Bronchial epithelial cell (primary cell): ENCODE measurements at regions not wholly inside any gene's neighbourhood (a gene's known extent, or its start where the extent isn't known, plus 50 kb on each side); places are given as distances from the start of the nearest gene placed in this dataset.
"Not testable (repeated sequence)": the region's sequence is repeated elsewhere in the genome, so short reads cannot be mapped to it uniquely, and the experiment has no call there.

Source experiments
- DNase-seq: peaks from one replicate; pipeline ENCODE4 v3.0.0-alpha.2; 2010; ENCODE audit warnings: low read depth
- FAIRE-seq: peaks from 2 replicates; lab custom pipeline; 2011; peaks lifted over from hg19 to GRCh38; lab: Jason Lieb, UNC
- H3K27me3 ChIP-seq: 2 replicates; pipeline ENCODE4 v1.5.1; 2011; ENCODE audit warnings: low read length; ENCODE audit not compliant: control insufficient read depth, insufficient read depth
- H3K36me3 ChIP-seq: 2 replicates; pipeline ENCODE4 v1.5.1; 2011; ENCODE audit warnings: low read length; ENCODE audit not compliant: control insufficient read depth, insufficient read depth
- H3K4me3 ChIP-seq: 2 replicates; pipeline ENCODE4 v1.5.1; 2011; ENCODE audit warnings: mild to moderate bottlenecking, low read depth, low read length, control low read depth
- CTCF ChIP-seq: IDR thresholded peaks from 2 replicates; pipeline ENCODE4 v1.5.1; 2011; ENCODE audit warnings: mild to moderate bottlenecking, moderate library complexity, low read length, control low read depth, inconsistent platforms; ENCODE audit not compliant: insufficient read depth, severe bottlenecking

DNA sequence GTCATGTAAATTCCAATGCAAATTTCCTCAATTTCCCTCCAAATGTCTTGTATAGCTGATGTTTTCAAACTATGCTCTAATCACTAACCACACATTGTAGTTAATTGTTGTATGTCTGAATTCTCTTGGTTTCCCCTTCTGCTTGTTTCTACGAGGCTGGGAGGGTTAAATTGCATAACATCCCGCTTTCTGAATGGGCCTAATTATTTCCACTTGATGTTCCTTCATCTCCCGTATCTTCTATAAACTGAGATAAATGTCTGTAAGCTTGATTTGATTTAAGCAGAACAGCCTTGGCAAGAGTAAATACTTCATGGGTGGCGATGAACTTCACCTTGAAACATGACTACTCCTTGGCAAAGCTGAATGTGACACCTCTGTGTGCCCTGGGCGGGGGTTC lies 72.2 kb downstream of the SERINC2 start:
- no peak for DNase-seq
- no peak for FAIRE-seq
- no peak overlapping the region for H3K4me3 ChIP-seq
- no peaks in the 10 kb centered on the region for H3K36me3 ChIP-seq
- peaks cover 3% of the 10 kb centered on the region for H3K27me3 ChIP-seq
- no peak for TF ChIP-seq CTCF

DNA sequence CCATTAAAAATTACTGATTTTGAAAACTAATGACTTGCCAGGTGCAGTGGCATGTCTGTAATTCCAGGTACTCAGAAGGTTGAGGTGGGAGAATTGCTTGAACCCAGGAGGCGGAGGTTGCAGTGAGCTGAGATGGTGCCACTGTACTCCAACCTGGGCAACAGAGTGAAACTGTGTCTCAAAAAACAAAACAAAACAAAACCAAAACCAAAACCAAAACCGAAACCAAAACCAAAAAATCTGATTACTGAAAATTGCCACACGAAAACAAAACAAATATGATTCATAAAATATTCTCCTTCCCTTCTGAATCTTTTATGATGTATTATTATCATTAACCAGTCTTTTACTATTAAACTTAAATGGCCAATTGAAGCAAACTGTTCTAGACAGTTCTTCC lies 74.1 kb downstream of the SERINC2 start:
- Histone ChIP-seq H3K27me3 (peaks cover 3% of the 10 kb centered on the region), H3K4me3 (no peak overlapping the region), H3K36me3 (no peaks in the 10 kb centered on the region)
- TF ChIP-seq CTCF: no peak
- no peak for FAIRE-seq
- DNase-seq: no peak

DNA sequence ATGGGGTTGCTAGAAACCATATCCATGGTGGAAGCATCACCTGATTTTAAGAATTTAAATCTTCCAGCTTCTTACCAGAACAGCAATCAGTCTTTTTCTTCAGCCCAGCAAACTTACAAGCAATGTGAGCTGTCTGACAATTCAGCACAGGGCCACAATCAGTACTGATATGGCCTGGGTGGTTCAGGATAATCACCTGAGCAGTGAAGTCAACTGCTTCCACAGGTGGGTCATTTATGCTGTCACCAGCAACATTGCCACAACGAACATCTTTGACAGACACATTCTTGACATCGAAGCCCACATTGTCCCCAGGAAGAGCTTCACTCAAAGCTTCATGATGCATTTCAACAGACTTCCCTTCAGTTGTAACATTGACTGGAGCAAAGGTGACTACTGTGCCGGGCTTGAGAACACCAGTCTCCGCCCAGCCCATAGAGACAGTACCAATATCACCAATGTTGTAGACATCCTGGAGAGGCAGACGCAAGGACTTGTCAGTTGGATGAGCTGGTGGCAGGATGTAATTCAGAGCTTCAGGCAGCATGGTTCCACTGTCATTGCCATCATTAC lies 74.8 kb downstream of the SERINC2 start:
- FAIRE-seq (no peak), DNase-seq (no peak)
- TF ChIP-seq CTCF: no peak
- Histone ChIP-seq H3K36me3 (no peaks in the 10 kb centered on the region), H3K27me3 (peaks cover 3% of the 10 kb centered on the region), H3K4me3 (no peak overlapping the region)

GRCh38 chr1:31488528-31488927 lies 75.5 kb downstream of the SERINC2 start:
- no peak for TF ChIP-seq CTCF
- peaks cover 3% of the 10 kb centered on the region for H3K27me3 ChIP-seq
- FAIRE-seq (no peak), DNase-seq (no peak)
- H3K36me3 ChIP-seq: no peaks in the 10 kb centered on the region
- no peak overlapping the region for H3K4me3 ChIP-seq

GRCh38 chr1:31489575-31489974 lies 76.6 kb downstream of the SERINC2 start:
- not testable (repeated sequence) for H3K27me3 ChIP-seq, DNase-seq, H3K4me3 ChIP-seq, H3K36me3 ChIP-seq, FAIRE-seq

GRCh38 chr1:31490596-31490995 lies 77.6 kb downstream of the SERINC2 start:
- not testable (repeated sequence) for DNase-seq, FAIRE-seq, H3K4me3 ChIP-seq

GRCh38 chr1:31495351-31495750 lies 81.0 kb upstream of the TINAGL1 start:
- not testable (repeated sequence) for H3K36me3 ChIP-seq, H3K4me3 ChIP-seq, DNase-seq, H3K27me3 ChIP-seq, FAIRE-seq

More at GRCh38 chr1:31490596-31490995, 77.6 kb downstream of the SERINC2 start:
- not testable (repeated sequence) for H3K36me3 ChIP-seq, H3K27me3 ChIP-seq

- not testable (repeated sequence) for FAIRE-seq, H3K36me3 ChIP-seq, H3K4me3 ChIP-seq, H3K27me3 ChIP-seq, DNase-seq
Observed at GRCh38 chr1:31495770-31496169, 80.5 kb upstream of the TINAGL1 start.
